DOHH2 (cell line): ENCODE measurements at regions not wholly inside any gene's neighbourhood (a gene's known extent, or its start where the extent isn't known, plus 50 kb on each side); places are given as distances from the start of the nearest gene placed in this dataset.

Experiments
- H3F3A ChIP-seq: fragments of 200-600 bp; sonication (generic), shearing (Covaris generic); 2 replicates; pipeline ENCODE4 v1.6.0; 2016; ENCODE audit warnings: antibody characterized with exemption, mild to moderate bottlenecking; ENCODE audit not compliant: control insufficient read depth, insufficient read depth
- H3K27ac ChIP-seq: fragments of 200-600 bp; sonication (generic); 2 replicates; pipeline ENCODE4 v1.5.1; 2014; ENCODE audit warnings: low read depth, mild to moderate bottlenecking, low read length, moderate library complexity
- H3K27me3 ChIP-seq: fragments of 200-600 bp; sonication (generic); 2 replicates; pipeline ENCODE4 v1.6.1; 2014; ENCODE audit warnings: mild to moderate bottlenecking, low read length, mixed read lengths; ENCODE audit not compliant: control insufficient read depth
- H3K36me3 ChIP-seq: fragments of 200-600 bp; sonication (generic); 2 replicates; pipeline ENCODE4 v1.6.1; 2014; ENCODE audit warnings: mild to moderate bottlenecking, low read length, moderate library complexity, mixed read lengths; ENCODE audit not compliant: control insufficient read depth
- H3K4me1 ChIP-seq: fragments of 200-600 bp; sonication (generic); 2 replicates; pipeline ENCODE4 v1.6.1; 2014; ENCODE audit warnings: mild to moderate bottlenecking, low read length, mixed read lengths; ENCODE audit not compliant: control insufficient read depth
- H3K4me2 ChIP-seq: fragments of 200-600 bp; sonication (generic); 2 replicates; pipeline ENCODE4 v1.6.0; 2014; ENCODE audit warnings: mild to moderate bottlenecking, low read length, moderate library complexity
- H3K4me3 ChIP-seq: fragments of 200-600 bp; sonication (generic); 2 replicates; pipeline ENCODE4 v1.5.1; 2014; ENCODE audit warnings: mild to moderate bottlenecking, low read length, mixed read lengths
- H3K79me2 ChIP-seq: fragments of 200-600 bp; sonication (generic); 2 replicates; pipeline ENCODE4 v1.6.1; 2014; ENCODE audit warnings: mild to moderate bottlenecking, low read length, mixed read lengths; ENCODE audit not compliant: control insufficient read depth
- H3K9me2 ChIP-seq: fragments of 200-600 bp; sonication (generic); replicated peaks from 2 replicates; pipeline ENCODE4 v1.6.1; 2014; ENCODE audit warnings: mild to moderate bottlenecking, low read length, mixed read lengths; ENCODE audit not compliant: control insufficient read depth
- H3K9me3 ChIP-seq: fragments of 200-600 bp; sonication (generic); 2 replicates; pipeline ENCODE4 v1.6.1; 2014; ENCODE audit warnings: antibody characterized with exemption, low read length, mixed read lengths; ENCODE audit not compliant: control insufficient read depth, insufficient read depth
- H4K20me1 ChIP-seq: fragments of 200-600 bp; sonication (generic); 2 replicates; pipeline ENCODE4 v1.6.0; 2014; ENCODE audit warnings: low read depth, mild to moderate bottlenecking, antibody characterized with exemption, low read length, moderate library complexity; ENCODE audit not compliant: control insufficient read depth, insufficient read depth
- EZH2phosphoT487 ChIP-seq: fragments of 200-600 bp; sonication (generic); IDR thresholded peaks from 2 replicates; pipeline ENCODE4 v1.6.1; 2017; ENCODE audit warnings: borderline replicate concordance, mild to moderate bottlenecking, antibody characterized with exemption, low read length, moderate library complexity, mixed read lengths
- TF ChIP-seq, protein P1 (sequence below): fragments of 200-600 bp; sonication (generic); IDR thresholded peaks from one replicate; pipeline ENCODE4 v1.5.1; 2014; ENCODE audit warnings: antibody characterized with exemption, mild to moderate bottlenecking, low read depth, low read length; ENCODE audit not compliant: poor library complexity, severe bottlenecking

- Histone ChIP-seq H3K4me3 (no peak overlapping the region), H3K79me2 (no peaks in the 10 kb centered on the region), H3K4me2 (no peak overlapping the region), H3K27ac (no peak overlapping the region), H3K4me1 (peaks cover 5% of the 10 kb centered on the region), H4K20me1 (no peaks in the 10 kb centered on the region), H3K9me3 (no peaks in the 10 kb centered on the region), H3K27me3 (no peaks in the 10 kb centered on the region), H3K36me3 (no peaks in the 10 kb centered on the region), H3K9me2 (no peaks in the 10 kb centered on the region), H3F3A (no peaks in the 10 kb centered on the region)
- TF ChIP-seq, protein P1, sequence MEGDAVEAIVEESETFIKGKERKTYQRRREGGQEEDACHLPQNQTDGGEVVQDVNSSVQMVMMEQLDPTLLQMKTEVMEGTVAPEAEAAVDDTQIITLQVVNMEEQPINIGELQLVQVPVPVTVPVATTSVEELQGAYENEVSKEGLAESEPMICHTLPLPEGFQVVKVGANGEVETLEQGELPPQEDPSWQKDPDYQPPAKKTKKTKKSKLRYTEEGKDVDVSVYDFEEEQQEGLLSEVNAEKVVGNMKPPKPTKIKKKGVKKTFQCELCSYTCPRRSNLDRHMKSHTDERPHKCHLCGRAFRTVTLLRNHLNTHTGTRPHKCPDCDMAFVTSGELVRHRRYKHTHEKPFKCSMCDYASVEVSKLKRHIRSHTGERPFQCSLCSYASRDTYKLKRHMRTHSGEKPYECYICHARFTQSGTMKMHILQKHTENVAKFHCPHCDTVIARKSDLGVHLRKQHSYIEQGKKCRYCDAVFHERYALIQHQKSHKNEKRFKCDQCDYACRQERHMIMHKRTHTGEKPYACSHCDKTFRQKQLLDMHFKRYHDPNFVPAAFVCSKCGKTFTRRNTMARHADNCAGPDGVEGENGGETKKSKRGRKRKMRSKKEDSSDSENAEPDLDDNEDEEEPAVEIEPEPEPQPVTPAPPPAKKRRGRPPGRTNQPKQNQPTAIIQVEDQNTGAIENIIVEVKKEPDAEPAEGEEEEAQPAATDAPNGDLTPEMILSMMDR, result no peak
- no peak for TF ChIP-seq EZH2phosphoT487
These were observed 104.3 kb upstream of the ARL4C start for GRCh38 chr2:234601213-234601612.

DNA sequence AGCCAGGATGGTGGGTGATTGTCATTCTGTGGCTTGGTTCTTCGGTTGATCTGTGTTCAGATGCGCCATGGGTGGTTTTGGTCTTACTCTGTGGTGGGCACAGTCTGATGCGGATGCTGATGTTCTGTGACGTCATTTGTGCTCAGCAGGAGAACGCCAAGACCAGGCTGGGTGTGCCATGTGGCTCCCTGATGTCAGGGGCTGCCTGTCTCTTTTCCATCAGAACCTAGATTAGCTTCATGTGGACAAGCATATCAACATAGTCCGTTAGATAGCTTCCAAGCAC lies 100.6 kb upstream of the ARL4C start:
- H4K20me1 ChIP-seq, result no peaks in the 10 kb centered on the region
- H3K4me1 ChIP-seq, result peaks cover 8% of the 10 kb centered on the region
- no peak overlapping the region for H3K4me2 ChIP-seq
- no peaks in the 10 kb centered on the region for H3F3A ChIP-seq
- H3K9me2 ChIP-seq, result no peaks in the 10 kb centered on the region
- no peaks in the 10 kb centered on the region for H3K9me3 ChIP-seq
- no peaks in the 10 kb centered on the region for H3K79me2 ChIP-seq
- H3K27ac ChIP-seq, result no peak overlapping the region
- no peaks in the 10 kb centered on the region for H3K27me3 ChIP-seq
- H3K4me3 ChIP-seq, result no peak overlapping the region
- H3K36me3 ChIP-seq, result no peaks in the 10 kb centered on the region
- TF ChIP-seq, protein P1, result no peak
- TF ChIP-seq EZH2phosphoT487, result no peak

- no peak overlapping the region for H3K27ac ChIP-seq
- no peaks in the 10 kb centered on the region for H3F3A ChIP-seq
- H3K4me2 ChIP-seq, result no peak overlapping the region
- no peaks in the 10 kb centered on the region for H3K9me2 ChIP-seq
- H3K4me1 ChIP-seq, result peaks cover 8% of the 10 kb centered on the region
- no peaks in the 10 kb centered on the region for H3K9me3 ChIP-seq
- no peaks in the 10 kb centered on the region for H3K79me2 ChIP-seq
- TF ChIP-seq EZH2phosphoT487, result no peak
- TF ChIP-seq, protein P1, result no peak
- H3K27me3 ChIP-seq, result no peaks in the 10 kb centered on the region
- H3K36me3 ChIP-seq, result no peaks in the 10 kb centered on the region
- H4K20me1 ChIP-seq, result no peaks in the 10 kb centered on the region
- H3K4me3 ChIP-seq, result no peak overlapping the region
These were observed 100.1 kb upstream of the ARL4C start for GRCh38 chr2:234596696-234597575.
